Femur (tissue), 1 donor: ENCODE measurements at regions not wholly inside any gene's neighbourhood (a gene's known extent, or its start where the extent isn't known, plus 50 kb on each side); places are given as distances from the start of the nearest gene placed in this dataset.

Source experiments
- DNase-seq: peaks from one replicate; pipeline ENCODE4 v3.0.0-alpha.2; 2017

DNA sequence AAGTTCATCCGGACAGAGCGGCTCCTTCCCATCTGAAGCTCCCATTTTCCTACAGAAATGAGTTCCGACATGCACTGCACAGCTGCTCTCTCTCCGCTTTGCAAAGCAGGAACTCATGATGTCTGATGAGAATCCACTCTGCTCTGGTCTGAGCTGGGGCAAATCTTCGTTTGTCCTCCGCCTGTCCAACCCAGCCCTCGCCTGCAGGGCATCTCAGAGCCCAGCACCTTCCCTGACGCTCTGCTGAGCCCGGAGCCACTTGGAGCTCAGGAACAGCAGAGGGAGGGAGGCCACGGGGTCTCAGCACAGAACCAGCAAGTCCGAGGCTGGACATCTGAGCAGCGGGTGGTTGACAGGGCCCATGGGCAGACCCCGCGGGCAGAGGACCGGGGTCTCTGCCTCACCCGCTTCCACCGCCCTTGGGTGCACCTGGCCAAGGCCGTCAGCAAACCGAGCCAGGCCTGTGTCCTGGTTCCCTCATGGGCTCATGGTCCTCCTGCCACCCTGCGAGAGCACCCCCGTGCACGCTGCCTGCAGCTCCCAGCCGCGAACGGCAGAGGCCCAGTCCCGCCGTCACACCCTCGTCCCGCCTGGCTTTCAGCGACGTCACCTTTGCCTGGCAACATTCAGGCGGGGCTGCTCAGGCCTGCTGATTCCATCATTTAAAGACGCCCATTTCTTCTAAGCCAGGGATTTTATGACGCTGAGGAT, 78.5 kb upstream of the BHLHE23 start:
- DNase-seq = peak; percentile 6

DNA sequence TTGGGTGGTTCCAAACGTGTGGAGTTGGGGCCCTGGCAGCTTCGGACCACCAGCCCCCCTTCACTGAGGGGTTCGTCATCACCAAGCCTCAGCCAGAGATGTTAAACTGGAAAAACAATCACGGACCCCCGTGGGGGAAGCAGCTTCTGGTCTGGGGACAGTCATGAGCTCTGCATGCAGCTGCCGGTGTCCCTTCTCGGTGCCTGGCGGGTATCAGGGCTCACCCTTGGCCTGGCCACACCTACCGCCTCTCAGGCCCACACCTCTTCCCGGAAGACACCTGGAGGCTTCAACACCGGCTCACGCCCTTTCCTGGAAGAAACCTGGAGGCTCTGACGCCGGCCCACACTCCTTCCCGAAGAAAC, 77.8 kb upstream of the BHLHE23 start:
- peak; percentile 1 for DNase-seq

DNA sequence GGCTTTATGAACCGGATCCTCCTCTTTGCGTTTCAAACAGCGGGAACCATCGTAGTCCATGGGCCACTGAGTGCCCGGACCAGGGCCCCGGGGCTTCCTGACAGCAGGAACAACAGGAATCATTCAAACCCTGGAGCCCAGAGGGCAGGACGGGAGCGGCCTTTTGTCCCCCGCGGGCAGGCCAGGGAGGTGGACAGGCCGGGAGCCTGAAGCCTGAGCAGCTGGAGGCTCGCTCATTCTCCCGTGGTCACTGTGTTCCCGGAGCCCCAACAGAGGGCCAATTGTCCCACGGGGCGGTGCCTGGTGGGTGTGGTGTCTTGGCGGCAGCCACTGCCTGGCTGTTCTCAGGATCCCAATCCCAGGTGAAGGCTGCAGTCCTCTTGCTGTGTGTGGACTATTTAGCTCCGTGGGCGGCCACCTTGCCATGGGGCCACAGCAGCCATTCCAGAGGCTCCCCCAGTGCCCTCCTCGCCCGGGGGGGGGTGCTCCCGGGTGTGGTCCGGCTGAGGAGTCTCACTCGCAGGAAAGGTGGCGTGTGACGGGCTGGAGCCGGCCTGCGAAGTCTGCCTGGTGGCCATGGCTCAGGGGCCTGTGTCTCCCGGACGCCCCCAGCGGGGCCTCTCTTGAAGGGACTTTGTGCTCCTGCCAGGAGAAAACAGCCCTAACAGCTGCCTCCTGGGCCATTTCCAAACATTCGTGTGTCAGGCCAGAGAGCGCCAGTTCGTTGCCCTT, 77.2 kb upstream of the BHLHE23 start:
- DNase-seq = no peak

DNA sequence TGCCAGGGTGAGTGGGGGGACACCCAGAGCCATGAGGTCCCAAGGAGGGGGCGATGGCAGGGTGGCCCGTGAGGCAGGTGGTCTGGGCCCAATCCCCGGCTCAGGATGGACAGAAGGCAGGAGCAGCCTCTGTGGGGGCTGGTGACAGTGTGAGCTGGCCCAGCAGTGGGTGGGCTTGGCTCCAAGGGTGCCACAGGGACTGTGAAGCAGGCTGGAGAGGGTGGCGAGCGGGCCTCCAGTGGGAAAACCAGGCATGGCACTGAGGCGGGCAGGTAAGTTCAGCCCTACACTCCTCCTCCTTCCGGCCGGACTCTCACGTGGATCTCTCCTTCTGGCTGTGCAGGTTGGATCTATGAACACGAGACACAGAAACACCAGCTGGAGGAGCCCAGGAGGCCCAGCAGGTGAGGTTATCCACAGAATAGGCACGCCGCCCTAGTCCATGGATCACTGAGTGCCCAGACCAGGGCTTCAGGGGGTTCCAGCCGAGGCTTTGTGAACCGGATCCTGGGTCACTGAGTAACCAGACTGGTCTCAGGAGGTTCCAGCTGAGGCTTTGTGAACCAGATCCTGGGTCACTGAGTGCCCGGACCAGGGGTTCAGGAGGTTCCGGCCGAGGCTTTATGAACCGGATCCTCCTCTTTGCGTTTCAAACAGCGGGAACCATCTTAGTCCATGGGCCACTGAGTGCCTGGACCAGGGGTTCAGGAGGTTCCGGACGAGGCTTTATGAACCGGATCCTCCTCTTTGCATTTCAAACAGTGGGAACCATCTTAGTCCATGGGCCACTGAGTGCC, 76.4 kb upstream of the BHLHE23 start:
- DNase-seq = no peak

DNA sequence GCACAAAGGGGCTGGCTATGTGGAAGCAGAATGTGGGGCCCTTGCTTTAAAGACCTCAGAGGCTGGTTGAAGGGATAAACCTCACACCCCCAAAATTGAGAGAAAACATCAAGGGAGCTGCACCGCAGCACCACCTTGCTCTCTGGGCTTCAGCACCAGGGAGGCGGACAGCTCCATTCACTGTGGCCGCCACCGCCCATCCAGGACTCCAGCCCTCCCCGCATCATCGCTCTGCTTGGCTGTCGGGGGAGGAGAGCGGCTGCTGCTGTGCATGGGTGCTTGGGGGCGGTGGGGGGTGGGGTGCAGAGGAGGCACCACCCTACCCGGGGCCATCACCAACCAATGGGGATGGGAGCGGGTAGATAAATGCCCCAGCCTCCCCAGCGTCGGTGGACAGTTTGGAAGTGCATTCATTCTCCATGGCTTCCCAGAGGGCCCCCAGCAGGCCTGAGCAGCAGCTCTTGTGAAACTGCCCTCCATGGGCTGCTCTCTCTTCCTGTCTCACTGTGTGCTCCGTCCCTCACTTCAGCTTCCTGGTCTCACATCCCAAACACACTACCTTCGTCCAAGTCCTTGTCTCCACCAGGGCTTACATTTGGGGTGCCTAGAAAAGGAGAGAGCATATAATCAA, 75.7 kb upstream of the BHLHE23 start:
- peak; percentile 67 for DNase-seq

DNA sequence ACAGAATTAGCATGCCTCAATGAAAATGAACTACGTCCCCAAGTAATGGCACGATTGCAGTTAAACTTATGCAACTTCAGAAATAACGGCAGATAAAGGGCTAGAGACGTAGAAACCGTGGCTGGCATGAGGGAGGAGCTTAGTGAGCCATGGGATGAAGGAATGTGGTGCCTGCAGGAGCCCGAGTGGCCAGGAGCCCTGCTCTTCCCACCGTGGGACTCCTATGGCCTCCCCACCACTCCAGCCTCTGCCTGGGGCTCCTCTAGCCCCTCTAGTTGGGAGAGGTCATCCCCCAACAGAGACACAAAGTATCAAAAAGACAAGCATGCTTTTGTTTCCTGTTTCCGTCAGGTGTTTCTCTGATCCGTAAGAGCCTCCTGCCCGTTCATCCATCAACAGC, 75.1 kb upstream of the BHLHE23 start:
- DNase-seq = no peak

DNA sequence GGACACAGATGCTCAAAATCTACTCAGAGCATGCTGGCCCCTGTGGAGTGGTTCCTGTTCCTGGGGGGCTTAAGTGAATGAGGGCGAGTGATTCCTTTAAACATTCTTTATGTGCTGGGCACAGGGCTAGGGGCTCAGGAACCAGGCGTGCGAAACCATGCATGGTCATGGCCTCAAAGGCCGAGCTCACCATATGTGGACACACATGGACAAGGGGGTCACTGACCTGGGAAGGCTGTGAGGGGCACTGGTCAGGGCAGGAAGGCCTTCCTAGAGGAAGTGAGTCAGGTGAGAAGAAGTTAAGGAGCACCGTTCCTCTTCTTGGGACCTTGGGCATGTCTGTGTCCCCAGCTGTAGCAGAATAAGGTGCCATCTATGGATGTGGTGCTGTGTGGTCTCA, 74.6 kb upstream of the BHLHE23 start:
- DNase-seq = no peak

DNA sequence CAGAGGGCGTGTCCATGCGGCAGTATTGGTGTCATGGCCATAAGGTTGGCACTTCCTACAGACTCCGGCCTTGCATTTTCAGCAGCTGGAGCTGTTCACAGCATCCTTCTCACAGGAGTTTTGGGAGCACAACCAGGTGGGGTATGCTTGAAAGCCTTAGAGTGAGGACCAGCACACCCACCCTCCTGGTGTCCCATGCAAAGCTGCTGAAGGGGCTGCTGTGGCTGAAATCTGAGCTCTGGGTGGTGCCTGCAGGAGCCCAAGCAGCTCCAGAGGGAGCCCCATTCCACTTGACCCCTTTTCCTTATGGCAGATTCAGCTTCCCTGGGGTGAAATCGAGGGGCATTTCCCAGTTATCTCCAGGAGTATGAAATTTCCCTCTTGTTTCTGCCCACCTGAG, 74.0 kb upstream of the BHLHE23 start:
- no peak for DNase-seq

DNA sequence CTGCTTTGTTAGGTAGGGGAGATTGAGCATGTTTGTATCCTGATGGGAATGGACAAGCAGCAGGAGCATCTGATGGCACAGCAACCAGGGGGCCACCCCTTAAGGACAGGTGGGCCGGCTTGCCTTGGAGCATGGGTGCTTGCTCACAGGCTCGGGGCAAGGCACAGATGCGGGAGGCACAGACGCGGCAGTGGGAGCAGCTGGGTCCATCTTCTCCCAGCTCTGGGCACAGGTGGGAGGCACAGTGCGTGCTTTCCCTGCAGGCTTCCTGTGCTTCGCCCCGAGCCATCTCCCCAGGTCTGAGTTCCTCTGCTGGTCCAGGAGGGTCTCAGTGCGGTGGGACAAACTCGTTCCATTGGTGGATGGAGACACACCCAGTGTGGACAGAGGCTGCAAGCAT, 73.6 kb upstream of the BHLHE23 start:
- no peak for DNase-seq

DNA sequence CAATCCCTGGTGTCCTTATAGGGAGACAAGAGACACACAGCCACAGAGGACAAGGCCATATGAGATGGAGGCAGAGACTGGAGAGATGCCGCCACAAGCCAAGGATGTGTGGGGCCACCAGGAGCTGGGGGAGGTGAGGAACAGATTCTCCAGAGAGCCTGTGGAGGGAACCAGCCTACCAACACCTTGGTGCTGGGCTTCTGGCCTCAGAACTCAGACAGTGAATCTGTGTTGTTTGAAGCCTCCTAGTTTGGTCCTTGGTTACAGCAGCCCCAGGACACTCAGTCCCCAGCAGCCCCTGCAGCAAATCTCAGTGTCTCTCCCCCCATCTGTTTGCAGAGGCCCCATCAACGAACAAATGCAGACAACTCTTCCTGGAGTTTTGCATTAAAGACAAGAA, 73.2 kb upstream of the BHLHE23 start:
- no peak for DNase-seq

DNA sequence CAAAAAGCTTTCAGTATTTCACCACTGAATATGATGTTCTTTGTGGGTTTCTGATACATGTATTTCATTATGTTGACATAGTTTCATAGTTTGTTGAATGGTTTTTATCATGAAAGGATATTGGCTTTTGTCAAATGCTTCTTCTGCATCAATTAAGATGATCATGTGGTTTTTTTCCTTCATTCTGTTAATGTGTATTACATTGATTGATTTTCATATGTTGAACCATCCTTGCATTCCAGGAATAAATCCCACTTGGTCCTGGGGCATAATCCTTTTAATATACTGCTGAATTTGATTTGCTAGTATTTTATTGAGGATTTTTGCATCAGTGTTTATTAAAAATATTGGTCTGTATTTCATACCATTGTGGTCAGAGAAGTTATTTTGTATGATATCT, 70.9 kb upstream of the BHLHE23 start:
- no peak for DNase-seq

DNA sequence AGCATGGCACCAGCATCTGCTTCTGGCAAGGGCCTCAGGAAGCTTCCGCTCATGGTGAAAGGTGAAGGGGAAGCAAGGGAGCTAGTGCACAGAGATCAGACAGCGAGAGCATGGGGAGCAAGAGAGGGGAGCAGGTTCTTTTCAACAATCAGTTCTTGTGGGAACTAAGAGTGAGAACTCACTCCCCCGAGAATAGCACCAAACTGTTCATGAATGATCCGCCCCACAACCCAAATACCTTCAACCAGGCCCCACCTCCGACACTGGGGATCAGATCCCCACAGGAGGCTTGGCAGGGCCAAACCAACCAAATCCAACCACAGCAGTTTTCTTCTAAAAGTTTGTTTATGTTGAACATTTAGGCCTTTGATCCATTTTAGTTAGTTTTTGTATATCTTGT, 69.7 kb upstream of the BHLHE23 start:
- no peak for DNase-seq

DNA sequence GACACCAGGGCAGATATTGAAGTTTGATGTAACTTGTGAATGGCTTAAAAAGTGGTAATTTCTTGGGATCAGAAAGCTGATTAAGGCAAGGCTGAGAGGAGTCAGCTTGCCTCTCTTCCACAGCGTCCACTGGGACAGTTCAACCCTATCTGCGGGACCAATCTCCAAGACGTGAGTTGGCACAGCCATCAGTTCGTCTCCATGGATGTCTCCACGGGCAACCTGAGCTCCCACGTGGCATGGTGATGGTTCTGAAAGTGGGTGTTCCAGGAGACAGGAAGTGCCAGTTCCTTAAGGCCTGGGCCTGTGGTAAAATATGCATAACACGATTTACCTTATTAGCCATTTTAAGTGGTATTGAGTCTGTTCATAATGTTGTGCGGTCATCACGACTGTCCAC, 67.9 kb upstream of the BHLHE23 start:
- DNase-seq = no peak

DNA sequence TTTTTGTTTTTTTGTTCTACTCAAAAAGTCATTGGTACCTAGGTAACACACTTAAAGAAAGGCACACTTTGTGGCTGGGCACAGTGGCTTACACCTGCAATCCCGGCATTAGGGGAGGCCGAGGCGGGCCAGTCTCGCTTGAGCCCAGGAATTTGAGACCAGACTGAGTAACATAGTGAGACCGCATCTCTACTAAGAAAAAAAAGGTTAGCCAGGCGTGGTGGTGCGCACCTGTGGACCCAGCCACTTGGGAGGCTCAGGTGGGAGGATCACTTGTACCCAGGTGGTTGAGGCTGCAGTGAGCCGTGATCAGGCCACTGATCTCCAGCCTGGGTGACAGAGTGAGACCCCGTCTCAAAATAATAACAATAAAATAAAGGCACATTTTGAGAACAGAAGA, 67.4 kb upstream of the BHLHE23 start:
- DNase-seq = no peak

DNA sequence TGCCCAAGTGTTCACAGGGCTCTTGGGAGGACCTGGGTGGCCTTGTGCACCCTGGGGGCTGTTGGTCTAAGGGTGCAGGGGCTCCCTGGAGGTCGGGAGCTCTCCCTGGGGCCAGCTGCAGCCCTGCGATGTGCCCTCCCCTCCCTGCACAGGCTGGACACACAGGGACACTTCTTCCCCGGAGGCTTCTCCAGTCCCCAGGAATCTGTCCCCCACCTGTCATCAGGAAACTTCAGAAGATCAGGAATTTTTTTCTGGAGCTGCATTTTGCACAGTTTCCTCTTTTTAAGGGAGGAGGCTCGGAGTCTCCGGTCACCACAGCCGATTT, 66.9 kb upstream of the BHLHE23 start:
- no peak for DNase-seq

DNA sequence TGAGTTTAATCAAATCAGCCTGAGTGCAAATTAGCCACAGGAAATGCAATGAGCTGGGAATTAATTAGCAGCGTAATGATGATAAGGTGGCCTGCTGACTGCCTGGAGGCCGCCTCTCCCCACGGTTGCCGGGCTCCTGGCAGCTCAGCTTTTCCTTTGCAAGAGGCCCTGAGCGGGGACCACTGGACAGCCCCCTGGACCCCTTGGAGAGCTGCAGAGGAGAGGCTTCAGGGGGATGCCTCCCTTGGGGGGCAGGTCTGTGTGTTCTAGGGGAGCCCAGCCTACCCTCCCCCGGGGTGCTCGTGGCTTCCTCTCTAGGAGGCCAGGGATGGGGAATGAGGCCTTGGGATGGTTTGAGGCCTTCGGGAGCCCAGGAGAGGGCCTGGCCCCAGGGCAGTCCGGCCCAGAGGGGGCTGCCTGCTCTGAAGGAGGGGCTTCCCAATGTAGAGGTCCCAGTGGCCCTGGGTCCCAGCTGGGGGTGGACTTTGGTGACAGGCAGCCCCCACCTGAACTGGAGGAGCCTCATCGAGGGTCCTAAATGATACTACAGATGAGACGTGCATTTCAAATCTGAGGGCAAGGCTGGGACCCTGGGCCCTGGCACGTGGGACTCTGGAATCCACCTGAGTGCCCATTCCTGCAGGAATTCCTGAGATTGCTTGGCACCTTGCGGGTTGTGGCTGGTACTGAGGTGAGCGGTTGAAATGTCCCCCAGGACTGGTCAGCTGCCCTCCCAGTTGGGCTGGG, 66.4 kb upstream of the BHLHE23 start:
- no peak for DNase-seq

DNA sequence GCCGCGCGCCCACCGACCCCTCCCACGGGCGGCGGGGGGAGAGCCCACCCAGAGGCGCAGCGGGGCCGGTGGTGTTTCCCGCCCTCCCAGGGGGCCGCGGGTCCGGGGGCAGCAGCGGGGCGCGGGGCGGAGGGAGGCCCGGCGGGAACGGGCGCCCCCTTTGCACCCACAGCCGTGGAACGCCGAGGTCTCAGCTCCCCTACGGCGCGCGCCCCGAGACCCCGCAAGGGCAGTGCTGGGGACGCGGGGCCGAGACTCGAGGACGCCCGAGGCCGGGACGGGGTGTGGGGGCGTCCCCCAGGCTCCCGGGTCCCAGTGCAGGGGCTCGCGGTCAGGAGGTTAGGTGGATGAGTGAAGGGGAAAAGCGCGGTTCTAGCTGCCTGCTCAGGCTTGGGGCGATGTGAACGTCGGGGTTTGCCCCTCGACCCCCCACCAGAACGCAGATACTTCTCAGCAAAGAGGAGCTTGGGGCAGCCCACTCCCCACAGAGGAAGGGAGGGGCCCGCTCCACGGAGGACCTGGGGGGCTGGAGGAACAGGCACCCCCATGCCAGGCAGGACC, 65.5 kb upstream of the BHLHE23 start:
- no peak for DNase-seq

DNA sequence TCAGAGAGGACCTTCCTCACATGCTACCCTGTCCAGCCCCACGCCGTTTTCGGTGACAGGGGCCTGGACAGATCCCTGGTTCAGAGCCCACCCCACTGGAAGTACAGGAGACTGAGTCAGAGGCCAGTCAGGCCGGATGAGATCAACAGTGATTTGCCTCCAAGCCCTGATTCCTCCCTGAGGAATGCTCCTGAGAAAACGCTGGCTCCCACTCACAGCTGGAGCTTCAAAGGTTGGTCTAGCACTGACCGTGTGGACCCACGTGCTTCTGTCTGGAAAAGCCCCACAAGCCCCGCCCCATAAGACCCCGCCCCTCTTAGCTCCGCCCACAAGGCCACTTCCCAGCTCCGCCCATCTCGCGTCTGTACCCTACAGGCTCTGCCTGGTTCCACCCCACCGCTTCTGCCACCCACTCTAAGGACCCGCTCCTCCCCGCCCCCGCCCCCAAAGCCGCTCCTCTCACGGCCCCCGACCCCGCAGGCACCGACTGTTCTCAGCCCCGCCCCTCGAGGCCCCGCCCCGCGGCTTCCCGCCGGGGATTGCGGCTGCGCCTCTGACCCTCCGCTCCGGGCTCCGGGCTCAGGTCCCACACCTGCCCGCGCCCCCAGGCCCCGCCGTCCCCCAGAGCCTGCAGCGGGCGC, 64.9 kb upstream of the BHLHE23 start:
- no peak for DNase-seq

DNA sequence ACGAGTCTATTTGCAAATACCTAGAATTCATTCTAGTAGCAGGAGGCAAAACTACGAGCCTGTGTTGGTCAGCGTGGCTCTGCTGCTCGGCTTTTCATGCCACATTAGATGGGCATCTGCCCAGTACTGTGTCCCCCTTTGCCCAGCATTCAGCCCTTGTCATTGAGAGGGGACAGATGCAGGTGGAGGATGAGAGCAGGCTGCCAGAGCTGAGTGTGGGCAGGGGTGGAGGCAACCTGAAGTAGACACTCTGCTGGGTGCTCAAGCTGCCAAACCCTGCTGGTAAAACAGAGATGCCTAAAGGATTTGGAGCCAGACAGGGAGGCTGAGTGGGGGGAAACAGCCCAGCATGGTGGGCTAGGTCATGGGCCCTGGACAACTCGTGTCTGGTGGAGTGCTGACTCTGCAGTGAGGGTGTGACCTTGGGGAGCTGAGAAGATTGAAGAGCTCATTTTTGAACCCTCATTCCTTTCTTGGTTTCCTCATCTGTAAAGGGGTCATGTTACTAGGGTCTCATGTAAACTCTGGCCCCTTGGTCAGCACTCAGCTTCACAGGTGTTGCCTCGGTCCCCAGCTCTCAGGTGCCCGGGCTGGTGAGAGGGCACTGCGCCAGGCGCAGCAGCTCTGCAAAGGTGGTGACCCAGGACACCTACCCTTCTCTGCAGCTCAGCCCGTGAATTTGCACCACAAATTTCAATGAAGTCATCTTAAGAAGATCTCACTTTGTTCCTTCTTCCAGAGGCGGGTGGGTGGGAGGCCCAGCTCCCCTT, 64.2 kb upstream of the BHLHE23 start:
- DNase-seq = no peak

DNA sequence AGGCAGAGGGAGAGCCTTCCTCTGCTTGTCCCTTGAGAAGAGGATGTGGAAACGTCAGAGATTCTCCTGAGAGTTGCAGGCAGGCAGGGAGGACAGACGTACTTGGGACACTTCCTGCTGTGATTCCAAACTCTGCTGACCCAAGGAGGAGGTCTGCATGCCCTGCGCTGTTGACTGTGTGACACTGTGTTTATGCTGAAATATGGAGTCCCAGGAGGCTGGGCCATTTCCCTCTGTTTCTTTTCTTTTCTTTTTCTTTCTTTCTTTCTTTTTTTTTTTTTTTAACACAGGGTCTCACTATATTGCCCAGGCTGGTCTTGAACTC, 63.5 kb upstream of the BHLHE23 start:
- no peak for DNase-seq

DNA sequence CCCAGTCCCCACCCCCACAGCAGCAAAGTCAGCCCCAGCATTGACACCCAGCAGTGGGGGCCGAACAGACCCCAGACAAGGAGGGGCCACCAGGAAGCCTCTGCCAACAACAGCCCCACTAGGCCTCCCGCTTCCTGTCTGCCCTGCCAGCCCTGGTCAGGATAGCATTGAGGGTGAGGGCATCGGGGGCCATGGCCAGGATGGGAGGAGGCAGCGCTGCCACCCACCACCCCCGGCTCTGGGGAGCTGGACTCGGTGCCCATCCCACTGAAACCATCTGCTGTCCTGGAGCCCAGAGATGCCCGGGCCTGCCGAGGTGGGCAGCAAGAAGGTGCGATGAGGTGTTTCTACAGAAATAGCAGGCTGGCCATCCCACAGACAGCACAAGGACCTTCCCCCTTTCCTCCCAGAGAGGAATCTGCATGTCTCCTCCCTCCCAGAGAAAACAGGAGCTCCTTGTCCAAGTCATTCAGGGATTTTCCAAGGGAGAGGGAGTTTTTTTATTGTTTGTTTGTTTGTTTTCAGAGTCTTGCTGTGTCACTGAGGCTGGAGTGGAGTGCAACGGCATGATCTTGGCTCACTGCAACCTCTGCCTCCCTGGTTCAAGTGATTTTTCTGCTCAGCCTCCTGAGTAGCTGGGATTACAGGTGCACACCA, 62.1 kb upstream of the BHLHE23 start:
- no peak for DNase-seq
